IMR-90 (cell line): ENCODE measurements at regions not wholly inside any gene's neighbourhood (a gene's known extent, or its start where the extent isn't known, plus 50 kb on each side); places are given as distances from the start of the nearest gene placed in this dataset.

Experiments used
- ATAC-seq: fragments of 200-7000 bp; cut with Tn5 transposase; 2 replicates; pipeline ENCODE4 v1.9.1; 2020; ENCODE audit warnings: low read depth, mild to moderate bottlenecking, moderate library complexity
- BruUV-seq: library from RNA; stranded (reverse); fragments of 400-500 nt; replicated peaks from 2 replicates; lab custom pipeline; 2021; lab: Mats Ljungman, UMichigan
- CTCF ChIA-PET: fragments of 300-600 bp; formaldehyde crosslinking; extraction: SDS; loops from one replicate; lab custom pipeline; 2021; ENCODE audit warnings: antibody characterized with exemption; lab: Yijun Ruan, JAX
- POLR2A ChIA-PET: fragments of 300-600 bp; sonication (Branson Sonifier 250); formaldehyde crosslinking; loops from one replicate; lab custom pipeline; 2022; ENCODE audit warnings: antibody characterized with exemption; ENCODE audit not compliant: unreplicated experiment; lab: Charles Lee
- DNase-seq: peaks from one replicate; pipeline ENCODE4 v3.0.0; 2013
- H2AFZ ChIP-seq: replicated peaks from 2 replicates; pipeline ENCODE3; 2013; ENCODE audit warnings: low read length, mild to moderate bottlenecking; ENCODE audit not compliant: poor library complexity
- H2AK5ac ChIP-seq: 2 replicates; pipeline ENCODE4 v1.6.1; 2013; ENCODE audit warnings: low read depth, low read length, inconsistent platforms
- H2AK9ac ChIP-seq: replicated peaks from 2 replicates; pipeline ENCODE3; 2013; ENCODE audit warnings: mild to moderate bottlenecking, low read depth, low read length, moderate library complexity; ENCODE audit not compliant: poor library complexity
- H2BK120ac ChIP-seq: 2 replicates; pipeline ENCODE4 v1.6.1; 2013; ENCODE audit warnings: low read depth, low read length, inconsistent platforms
- H2BK15ac ChIP-seq: 3 replicates; pipeline ENCODE4 v1.6.1; 2013; ENCODE audit warnings: low read depth, low read length, inconsistent platforms
- H2BK20ac ChIP-seq: 2 replicates; pipeline ENCODE4 v1.6.1; 2013; ENCODE audit warnings: low read depth, mild to moderate bottlenecking, inconsistent platforms, low read length, moderate library complexity
- H2BK5ac ChIP-seq: 2 replicates; pipeline ENCODE4 v1.6.1; 2013; ENCODE audit warnings: mild to moderate bottlenecking, low read depth, low read length, inconsistent platforms; ENCODE audit not compliant: poor library complexity, severe bottlenecking
- H3K14ac ChIP-seq: replicated peaks from 2 replicates; pipeline ENCODE4 v1.6.1; 2013; ENCODE audit warnings: low read depth, low read length, inconsistent platforms
- H3K18ac ChIP-seq: 2 replicates; pipeline ENCODE4 v1.6.1; 2013; ENCODE audit warnings: low read depth, low read length, control low read depth
- H3K23ac ChIP-seq: 2 replicates; pipeline ENCODE4 v1.6.1; 2013; ENCODE audit warnings: low read depth, low read length, inconsistent platforms
- H3K27ac ChIP-seq: 2 replicates; pipeline ENCODE4 v1.5.1; 2013; ENCODE audit warnings: mild to moderate bottlenecking, control low read depth, low read length; ENCODE audit not compliant: insufficient read depth
- H3K27me3 ChIP-seq: 2 replicates; pipeline ENCODE4 v1.6.1; 2013; ENCODE audit warnings: low read length; ENCODE audit not compliant: control insufficient read depth, insufficient read depth
- H3K36me3 ChIP-seq: 2 replicates; pipeline ENCODE4 v1.6.1; 2013; ENCODE audit warnings: low read length, mixed read lengths; ENCODE audit not compliant: control insufficient read depth, insufficient read depth
- H3K4ac ChIP-seq: 2 replicates; pipeline ENCODE4 v1.6.1; 2013; ENCODE audit warnings: low read depth, low read length, inconsistent platforms
- H3K4me1 ChIP-seq: 2 replicates; pipeline ENCODE4 v1.6.1; 2013; ENCODE audit warnings: low read length, mixed read lengths; ENCODE audit not compliant: control insufficient read depth, insufficient read depth
- H3K4me2 ChIP-seq: 2 replicates; pipeline ENCODE4 v1.6.1; 2013; ENCODE audit warnings: low read depth, mild to moderate bottlenecking, control low read depth, low read length, moderate library complexity
- H3K4me3 ChIP-seq: 2 replicates; pipeline ENCODE4 v1.5.1; 2013; ENCODE audit warnings: low read depth, mild to moderate bottlenecking, control low read depth, low read length, moderate library complexity; ENCODE audit not compliant: insufficient read depth
- H3K56ac ChIP-seq: 2 replicates; pipeline ENCODE4 v1.6.1; 2013; ENCODE audit warnings: low read length, inconsistent platforms; ENCODE audit not compliant: insufficient read depth; ENCODE audit errors: extremely low read depth
- H3K79me1 ChIP-seq, 2 experiments: 2 replicates each; pipeline ENCODE4 v1.6.1; 2013; ENCODE audit warnings: low read length in 2 of 2, inconsistent platforms in 1 of 2, low read depth in 1 of 2
- H3K9ac ChIP-seq: 2 replicates; pipeline ENCODE4 v1.6.1; 2013; ENCODE audit warnings: low read depth, low read length, control low read depth
- H3K9me1 ChIP-seq: 2 replicates; pipeline ENCODE4 v1.6.1; 2013; ENCODE audit warnings: low read length, inconsistent platforms; ENCODE audit not compliant: insufficient read depth
- H3K9me3 ChIP-seq: 2 replicates; pipeline ENCODE4 v1.6.1; 2013; ENCODE audit warnings: low read length; ENCODE audit not compliant: control insufficient read depth, insufficient read depth
- H4K20me1 ChIP-seq: 2 replicates; pipeline ENCODE4 v1.6.1; 2013; ENCODE audit warnings: low read length, inconsistent platforms; ENCODE audit not compliant: insufficient read depth
- H4K5ac ChIP-seq: 2 replicates; pipeline ENCODE4 v1.6.1; 2013; ENCODE audit warnings: mild to moderate bottlenecking, low read depth, low read length, control low read depth
- H4K8ac ChIP-seq, 2 experiments: 2 replicates each; pipeline ENCODE4 v1.6.1; 2013; ENCODE audit warnings: low read depth in 2 of 2, low read length in 2 of 2, control low read depth in 1 of 2, inconsistent platforms in 1 of 2
- H4K91ac ChIP-seq: 2 replicates; pipeline ENCODE4 v1.6.1; 2013; ENCODE audit warnings: low read depth, low read length, inconsistent platforms; ENCODE audit not compliant: insufficient read depth
- CHD1 ChIP-seq: IDR thresholded peaks from 2 replicates; pipeline ENCODE4 v1.6.1; 2012; ENCODE audit warnings: low read depth, low read length, improper control_type of control experiment
- FOS ChIP-seq: fragments of 150-350 bp; IDR thresholded peaks from 2 replicates; pipeline ENCODE4 v1.6.1; 2016; ENCODE audit warnings: low read depth, low read length
- MAFK ChIP-seq: IDR thresholded peaks from 2 replicates; pipeline ENCODE4 v1.6.1; 2012; ENCODE audit warnings: low read depth, low read length, improper control_type of control experiment
- MXI1 ChIP-seq: IDR thresholded peaks from 2 replicates; pipeline ENCODE4 v1.6.1; 2012; ENCODE audit warnings: low read depth, mild to moderate bottlenecking, low read length, moderate library complexity, borderline replicate concordance
- SMC3 ChIP-seq: fragments of 150-350 bp; IDR thresholded peaks from 2 replicates; pipeline ENCODE4 v1.6.1; 2016; ENCODE audit warnings: low read depth, mild to moderate bottlenecking, antibody characterized with exemption, low read length, moderate library complexity
- WGBS, 2 experiments: methylation state at CpG; one replicate each; pipeline versions ENCODE4 v1.1.5 to v1.1.7; 2013; ENCODE audit warnings: missing lambda C conversion rate in 2 of 2; ENCODE audit not compliant: insufficient read length in 1 of 2; ENCODE audit errors: extremely low coverage in 2 of 2; 5-methylcytosine and 5-hydroxymethylcytosine counted together
- dilution Hi-C: fragments of 300-500 bp; cut with HindIII; formaldehyde crosslinking; loops from one replicate; pipeline ENCODE4 v1.14.3; 2018; ENCODE audit warnings: low sequenced_read_pairs; ENCODE audit not compliant: unreplicated experiment
- in situ Hi-C: fragments of 300-500 bp; cut with MboI; formaldehyde crosslinking; loops from 3 replicates; pipeline ENCODE4 v1.14.3; 2019; ENCODE audit warnings: low sequenced_read_pairs, inconsistent platforms, mixed read lengths
- intact Hi-C: fragments of 100-400 bp; cut with micrococcal nuclease; formaldehyde crosslinking; loops from 2 replicates; pipeline ENCODE4 v1.10.0; 2022
- TF ChIP-seq, protein P1 (sequence below): conservative IDR thresholded peaks from 2 replicates; pipeline ENCODE4 v1.5.1; 2012; ENCODE audit warnings: mild to moderate bottlenecking, low read depth, low read length, improper control_type of control experiment

DNA sequence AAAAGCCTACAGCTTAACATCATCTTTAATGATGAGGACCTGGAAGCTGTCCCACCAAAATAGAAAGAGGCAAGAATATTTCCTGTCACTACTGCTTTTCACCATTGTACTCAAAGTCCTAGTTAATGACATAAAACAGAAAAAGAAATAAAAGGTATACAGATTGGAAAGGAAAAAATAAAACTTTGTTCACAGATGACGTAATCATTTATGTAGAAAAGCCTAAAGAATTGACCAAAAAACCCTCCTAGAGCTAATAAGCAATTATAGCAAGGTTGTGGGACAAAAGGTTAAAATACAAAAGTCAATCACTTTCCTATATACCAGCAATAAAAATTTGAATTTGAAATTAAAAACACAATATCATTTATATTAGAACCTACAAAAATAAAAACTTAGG lies 97.2 kb upstream of the MDGA2 start:
- BruUV-seq = no TSS peak
- H3K56ac ChIP-seq = no peak overlapping the region
- H4K20me1 ChIP-seq = no peaks in the 10 kb centered on the region
- H2BK20ac ChIP-seq = no peak overlapping the region
- no peak overlapping the region for H2BK5ac ChIP-seq
- H3K4me3 ChIP-seq = no peak overlapping the region
- POLR2A ChIA-PET = no interaction called here
- H3K14ac ChIP-seq = no peak overlapping the region
- no peak overlapping the region for H4K91ac ChIP-seq
- H2BK15ac ChIP-seq = no peak overlapping the region
- H3K4me1 ChIP-seq = no peaks in the 10 kb centered on the region
- no peak overlapping the region for H2BK120ac ChIP-seq
- no peak overlapping the region for H3K18ac ChIP-seq
- no peak overlapping the region for H3K9ac ChIP-seq
- no peaks in the 10 kb centered on the region for H3K9me3 ChIP-seq
- dilution Hi-C loops = no loop called here
- H3K4ac ChIP-seq = no peak overlapping the region
- no peak overlapping the region for H2AK9ac ChIP-seq
- no peak overlapping the region for H3K23ac ChIP-seq
- DNase-seq (no peak), ATAC-seq (no peak)
- no peaks in the 10 kb centered on the region for H3K79me1 ChIP-seq
- H3K9me1 ChIP-seq = no peaks in the 10 kb centered on the region
- no peaks in the 10 kb centered on the region for H3K27me3 ChIP-seq
- no peak overlapping the region for H4K8ac ChIP-seq
- WGBS, 2 experiments = no CpG with 5 or more reads among the region's 1 CpG
- intact Hi-C loops = no loop called here
- H2AFZ ChIP-seq = no peak overlapping the region
- no peak overlapping the region for H3K27ac ChIP-seq
- in situ Hi-C loops = no loop called here
- TF ChIP-seq MXI1 = no peak
- no peak for TF ChIP-seq FOS
- TF ChIP-seq MAFK = no peak
- TF ChIP-seq, protein P1, sequence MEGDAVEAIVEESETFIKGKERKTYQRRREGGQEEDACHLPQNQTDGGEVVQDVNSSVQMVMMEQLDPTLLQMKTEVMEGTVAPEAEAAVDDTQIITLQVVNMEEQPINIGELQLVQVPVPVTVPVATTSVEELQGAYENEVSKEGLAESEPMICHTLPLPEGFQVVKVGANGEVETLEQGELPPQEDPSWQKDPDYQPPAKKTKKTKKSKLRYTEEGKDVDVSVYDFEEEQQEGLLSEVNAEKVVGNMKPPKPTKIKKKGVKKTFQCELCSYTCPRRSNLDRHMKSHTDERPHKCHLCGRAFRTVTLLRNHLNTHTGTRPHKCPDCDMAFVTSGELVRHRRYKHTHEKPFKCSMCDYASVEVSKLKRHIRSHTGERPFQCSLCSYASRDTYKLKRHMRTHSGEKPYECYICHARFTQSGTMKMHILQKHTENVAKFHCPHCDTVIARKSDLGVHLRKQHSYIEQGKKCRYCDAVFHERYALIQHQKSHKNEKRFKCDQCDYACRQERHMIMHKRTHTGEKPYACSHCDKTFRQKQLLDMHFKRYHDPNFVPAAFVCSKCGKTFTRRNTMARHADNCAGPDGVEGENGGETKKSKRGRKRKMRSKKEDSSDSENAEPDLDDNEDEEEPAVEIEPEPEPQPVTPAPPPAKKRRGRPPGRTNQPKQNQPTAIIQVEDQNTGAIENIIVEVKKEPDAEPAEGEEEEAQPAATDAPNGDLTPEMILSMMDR = no peak
- TF ChIP-seq SMC3 = no peak
- TF ChIP-seq CHD1 = no peak
- H3K36me3 ChIP-seq = no peaks in the 10 kb centered on the region
- CTCF ChIA-PET = no interaction called here
- H4K5ac ChIP-seq = no peak overlapping the region
- H3K4me2 ChIP-seq = no peak overlapping the region
- H2AK5ac ChIP-seq = no peak overlapping the region
